Transverse colon (tissue), 4 donors: ENCODE measurements at regions not wholly inside any gene's neighbourhood (a gene's known extent, or its start where the extent isn't known, plus 50 kb on each side); places are given as distances from the start of the nearest gene placed in this dataset.
"Not testable (repeated sequence)": the region's sequence is repeated elsewhere in the genome, so short reads cannot be mapped to it uniquely, and the experiment has no call there.

Experiments used
- DNase-seq: peaks from one replicate; pipeline ENCODE4 v3.0.0-alpha.2; 2019
- H3K27ac ChIP-seq, 4 donors: fragments of 200-600 bp; sonication (generic); 2 replicates each; pipeline ENCODE4 v1.5.1; 2016 to 2018; ENCODE audit warnings: inconsistent platforms in 4 of 4
- H3K27me3 ChIP-seq: fragments of 200-600 bp; sonication (generic); 2 replicates; pipeline ENCODE4 v1.5.1; 2017; ENCODE audit warnings: inconsistent platforms
- H3K36me3 ChIP-seq, 4 donors: fragments of 200-600 bp; sonication (generic); 2 replicates each; pipeline ENCODE4 v1.5.1; 2017 to 2019; ENCODE audit warnings: inconsistent platforms in 4 of 4
- H3K4me1 ChIP-seq, 4 donors: fragments of 200-600 bp; sonication (generic); 2 replicates each; pipeline ENCODE4 v1.5.1; 2017 to 2020; ENCODE audit warnings: inconsistent platforms in 4 of 4
- H3K4me3 ChIP-seq, 4 donors: fragments of 200-600 bp; sonication (generic); 1 replicate in 1 of 4; 2 replicates in 3 of 4; pipeline versions ENCODE4 v1.5.1 to v1.6.1; 2017 to 2019; ENCODE audit warnings: inconsistent platforms in 4 of 4
- H3K9me3 ChIP-seq, 2 donors: fragments of 200-600 bp; sonication (generic); 2 replicates each; pipeline ENCODE4 v1.5.1; 2017 to 2019; ENCODE audit warnings: inconsistent platforms in 2 of 2
- CTCF ChIP-seq, 5 experiments: fragments of 200-600 bp in 3 of 5; fragments of 450-650 bp in 2 of 5; sonication (generic) in 3 of 5; IDR thresholded peaks; 1 replicate in 2 of 5; 2 replicates in 3 of 5; pipeline ENCODE4 v1.5.1; 2016 to 2017; ENCODE audit warnings: antibody characterized with exemption in 5 of 5, inconsistent platforms in 3 of 5, mild to moderate bottlenecking in 2 of 5, moderate library complexity in 1 of 5
- EP300 ChIP-seq: sonication (generic); formaldehyde crosslinking; IDR thresholded peaks from one replicate; pipeline ENCODE4 v1.6.1; 2017; ENCODE audit warnings: antibody characterized with exemption, low read depth
- POLR2A ChIP-seq: fragments of 450-650 bp; IDR thresholded peaks from one replicate; pipeline ENCODE4 v1.6.1; 2016; ENCODE audit warnings: antibody characterized with exemption, mild to moderate bottlenecking, moderate library complexity
- POLR2AphosphoS5 ChIP-seq, 3 donors: sonication (generic); formaldehyde crosslinking; IDR thresholded peaks; one replicate each; pipeline ENCODE4 v1.6.1; 2016; ENCODE audit warnings: antibody characterized with exemption in 3 of 3
- WGBS, 2 donors: methylation state at CpG; one replicate each; pipeline ENCODE4 v1.1.5; 2018; ENCODE audit warnings: low coverage in 1 of 2; 5-methylcytosine and 5-hydroxymethylcytosine counted together
- in situ Hi-C, 4 donors: fragments of 200-750 bp; cut with MboI; loops; one replicate each; pipeline versions ENCODE4 v1.15.0 to v1.15.1; 2017; ENCODE audit warnings: low sequenced_read_pairs in 3 of 4, low pct_ligation_motif_present in 1 of 4, low pct_unique_long_range_greater_than_20kb in 1 of 4
- intact Hi-C: fragments of 100-400 bp; cut with DNase I; formaldehyde crosslinking; loops from one replicate; pipeline ENCODE4 v1.15.1; 2023; ENCODE audit warnings: low total_unique reads

DNA sequence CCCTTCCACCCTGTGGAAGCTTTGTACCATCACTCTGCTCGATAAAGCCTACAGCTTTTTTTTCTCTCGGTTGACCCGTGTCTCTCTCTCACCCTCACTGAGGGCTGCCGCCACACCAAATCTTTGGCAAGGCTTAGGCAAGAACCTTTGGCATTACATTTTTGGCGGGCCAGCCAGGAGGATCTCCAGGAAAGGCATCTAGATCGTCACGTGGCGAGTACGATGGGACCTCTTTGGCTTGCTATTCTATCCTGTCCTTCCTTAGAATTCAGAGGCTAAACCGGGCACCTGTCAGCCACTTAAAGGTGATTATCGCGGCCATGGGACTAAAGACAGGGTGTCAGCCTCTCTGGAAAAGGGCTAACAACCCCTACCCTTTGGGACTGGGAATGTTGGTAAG lies 96.2 kb downstream of the UGT2B28 start:
- intact Hi-C loops (no loop called here), in situ Hi-C loops (no loop called here)
- no peak for DNase-seq

DNA sequence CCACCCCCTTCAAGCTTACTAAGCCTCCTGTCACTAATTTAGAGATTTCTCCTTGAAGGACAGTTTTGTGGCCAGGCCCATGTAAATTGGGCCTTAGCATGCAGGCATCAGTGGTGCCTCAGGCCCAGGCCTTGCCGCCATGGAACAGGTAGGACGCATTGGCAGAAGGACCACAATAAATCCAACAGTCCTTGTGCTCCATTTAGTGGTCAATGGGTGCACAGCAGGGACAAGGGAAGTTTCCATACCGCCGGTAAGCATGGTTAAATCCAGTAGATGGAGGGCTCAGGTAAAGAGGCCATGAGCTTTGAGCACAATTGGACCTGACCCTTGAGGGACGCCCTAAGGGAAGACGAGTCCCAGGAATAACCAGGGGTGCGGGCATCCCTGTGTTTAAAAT lies 97.3 kb downstream of the UGT2B28 start:
- in situ Hi-C loops, result no loop called here

More for the DNA sequence above, 96.2 kb downstream of the UGT2B28 start:
- Histone ChIP-seq H3K9me3 (no peaks in the 10 kb centered on the region), H3K27me3 (no peaks in the 10 kb centered on the region), H3K4me3 (no peak overlapping the region), H3K36me3 (no peaks in the 10 kb centered on the region), H3K4me1 (no peaks in the 10 kb centered on the region), H3K27ac (no peak overlapping the region)
- TF ChIP-seq CTCF (IDR thresholded peaks at IDR 0.05) (no peak), POLR2AphosphoS5 (IDR thresholded peaks at IDR 0.05) (no peak), POLR2A (no peak), EP300 (no peak)
- 93 to 100% methylated on average over 1 to 12 of the region's 12 CpGs for WGBS, 2 donors

DNA sequence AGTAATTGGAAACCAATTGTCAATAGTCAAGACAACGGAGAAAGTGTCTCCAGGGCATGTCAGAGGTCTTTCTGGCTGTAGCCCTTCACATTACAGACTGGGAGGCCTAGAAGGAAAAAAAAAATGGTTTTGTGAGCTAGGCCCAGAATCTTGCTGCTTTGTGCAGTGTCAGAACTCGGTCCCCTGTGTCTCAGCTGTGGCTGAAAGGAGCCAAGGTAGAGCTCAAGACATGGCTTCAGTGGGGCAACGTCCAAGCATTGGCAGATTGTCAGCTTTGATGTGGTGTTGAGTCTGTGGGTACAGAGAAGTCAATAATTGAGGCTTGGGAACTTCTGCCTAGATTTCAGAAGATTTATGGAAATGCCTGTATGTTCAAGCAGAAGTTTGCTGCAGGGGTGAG lies 103.0 kb downstream of the UGT2B28 start:
- Histone ChIP-seq H3K27me3 (no peaks in the 10 kb centered on the region), H3K36me3 (no peaks in the 10 kb centered on the region), H3K9me3 (no peaks in the 10 kb centered on the region), H3K4me1 (no peaks in the 10 kb centered on the region), H3K27ac (no peak overlapping the region), H3K4me3 (no peak overlapping the region)
- in situ Hi-C loops, result no loop called here
- DNase-seq, result no peak
- WGBS, 2 donors, result 56 to 57% methylated on average over 3 of the region's 3 CpGs
- TF ChIP-seq EP300, result no peak
- intact Hi-C loops, result no loop called here

More for the DNA sequence above, 97.3 kb downstream of the UGT2B28 start:
- DNase-seq, result no peak
- intact Hi-C loops, result no loop called here
- Histone ChIP-seq H3K27ac (no peak overlapping the region), H3K36me3 (no peaks in the 10 kb centered on the region), H3K9me3 (no peaks in the 10 kb centered on the region), H3K4me3 (no peak overlapping the region), H3K4me1 (no peaks in the 10 kb centered on the region), H3K27me3 (no peaks in the 10 kb centered on the region)
- 94% methylated on average over 7 of the region's 7 CpGs; no CpG with 5 or more reads in 1 of the 2 donors for WGBS, 2 donors
- no peak for TF ChIP-seq EP300
- TF ChIP-seq POLR2AphosphoS5 (IDR thresholded peaks at IDR 0.05), result no peak
- TF ChIP-seq CTCF (IDR thresholded peaks at IDR 0.05), result no peak
- TF ChIP-seq POLR2A, result no peak

DNA sequence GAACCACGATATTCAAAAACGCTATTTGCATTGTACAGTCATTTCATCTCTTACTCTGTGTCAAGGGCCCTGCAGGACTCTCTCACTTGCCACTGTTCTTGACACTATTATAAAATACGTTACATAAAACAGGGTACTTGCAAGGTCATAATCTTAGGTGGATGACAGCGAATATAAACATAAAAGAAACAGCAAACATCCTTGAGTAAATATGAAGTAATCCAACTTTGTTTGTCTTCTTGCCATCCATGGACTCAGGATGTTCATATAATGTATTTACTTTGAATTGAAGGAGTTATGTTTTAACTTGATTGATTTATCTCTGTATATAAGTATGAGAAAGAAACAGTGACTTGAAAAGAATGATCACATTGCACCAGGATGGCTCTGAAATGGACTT lies 106.6 kb downstream of the UGT2B4 start:
- H3K36me3 ChIP-seq, H3K27ac ChIP-seq, intact Hi-C loops, H3K9me3 ChIP-seq, DNase-seq, H3K27me3 ChIP-seq, H3K4me1 ChIP-seq, H3K4me3 ChIP-seq, in situ Hi-C loops: not testable (repeated sequence)
- 14 to 25% methylated on average over 4 of the region's 4 CpGs for WGBS, 2 donors

- no peak for DNase-seq
- intact Hi-C loops, result no loop called here
- Histone ChIP-seq H3K4me3 (no peak overlapping the region), H3K27me3 (no peaks in the 10 kb centered on the region), H3K4me1 (no peaks in the 10 kb centered on the region), H3K27ac (no peak overlapping the region), H3K9me3 (no peaks in the 10 kb centered on the region), H3K36me3 (no peaks in the 10 kb centered on the region)
- no peak for TF ChIP-seq POLR2AphosphoS5 (IDR thresholded peaks at IDR 0.05)
- TF ChIP-seq POLR2A, result no peak
- 44 to 46% methylated on average over 2 of the region's 2 CpGs for WGBS, 2 donors
- in situ Hi-C loops, result no loop called here
Observed at GRCh38 chr4:69408451-69408850, 87.3 kb downstream of the UGT2B4 start.

DNA sequence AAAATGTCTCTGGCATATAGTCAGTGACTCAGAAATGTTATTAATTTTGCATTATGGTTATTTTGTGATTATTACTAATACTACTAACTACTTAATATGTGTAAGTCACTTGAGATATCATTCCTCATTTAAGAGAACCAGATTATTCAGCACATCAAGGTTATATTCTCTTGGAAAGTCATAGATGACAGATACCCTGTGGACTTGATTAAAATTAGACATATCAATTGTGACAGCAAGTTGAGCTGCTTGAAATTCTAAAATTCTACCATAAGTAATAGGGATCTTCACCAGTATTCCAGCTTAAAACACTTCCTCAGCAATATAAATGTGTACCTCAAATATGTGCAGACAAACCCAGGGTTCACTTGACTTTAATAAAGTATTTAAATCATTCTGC lies 83.7 kb downstream of the UGT2B4 start:
- intact Hi-C loops, result not testable (repeated sequence)

DNA sequence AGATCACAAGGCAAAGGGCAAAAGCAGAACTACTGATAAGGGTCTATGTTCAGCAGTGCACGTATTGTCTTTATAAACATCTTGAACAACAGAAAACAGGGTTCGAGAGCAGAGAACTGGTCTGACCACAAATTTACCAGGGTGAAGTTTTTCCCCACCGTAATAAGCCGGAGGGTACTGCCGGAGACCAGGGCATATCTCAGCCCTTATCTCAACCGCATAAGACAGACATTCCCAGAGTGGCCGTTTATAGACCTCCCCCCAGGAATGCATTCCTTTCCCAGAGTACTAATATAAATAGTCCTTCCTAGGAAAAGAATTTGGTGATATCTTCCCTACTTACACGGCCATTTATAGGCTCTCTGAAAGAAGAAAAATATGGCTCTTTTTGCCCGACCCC lies 71.0 kb downstream of the UGT2B4 start:
- H3K4me3 ChIP-seq, H3K36me3 ChIP-seq, H3K27ac ChIP-seq, intact Hi-C loops, H3K9me3 ChIP-seq, in situ Hi-C loops, H3K27me3 ChIP-seq, DNase-seq, H3K4me1 ChIP-seq: not testable (repeated sequence)
- 89 to 90% methylated on average over 4 to 9 of the region's 9 CpGs for WGBS, 2 donors

More for the DNA sequence above, 83.7 kb downstream of the UGT2B4 start:
- DNase-seq, H3K27me3 ChIP-seq, H3K4me3 ChIP-seq, H3K27ac ChIP-seq, H3K36me3 ChIP-seq, H3K9me3 ChIP-seq, H3K4me1 ChIP-seq, in situ Hi-C loops: not testable (repeated sequence)
